H1 (cell line): ENCODE measurements at regions not wholly inside any gene's neighbourhood (a gene's known extent, or its start where the extent isn't known, plus 50 kb on each side); places are given as distances from the start of the nearest gene placed in this dataset.

ENCODE experiments used
- KDM1A ChIP-seq: fragments of 200-600, 300-600 bp; sonication (generic); IDR thresholded peaks from 2 replicates; pipeline ENCODE4 v1.7.1; 2016; ENCODE audit warnings: mild to moderate bottlenecking, low read length, borderline replicate concordance
- TAF1 ChIP-seq: IDR thresholded peaks from 2 replicates; pipeline ENCODE4 v1.6.1; 2011; ENCODE audit warnings: mild to moderate bottlenecking, low read depth, low read length
- TCF12 ChIP-seq: IDR thresholded peaks from 2 replicates; pipeline ENCODE4 v1.6.1; 2011; ENCODE audit warnings: low read depth, mild to moderate bottlenecking, low read length
- ZNF274 ChIP-seq: IDR thresholded peaks from 2 replicates; pipeline ENCODE4 v1.7.0; 2012; ENCODE audit warnings: low read length, borderline replicate concordance; ENCODE audit errors: extremely low read depth
- TF ChIP-seq, protein P1 (sequence below), 3 experiments: IDR thresholded peaks; 1 replicate in 2 of 3; 2 replicates in 1 of 3; pipeline versions ENCODE4 v1.5.1 to v1.6.1; 2011; ENCODE audit warnings: low read length in 3 of 3, mild to moderate bottlenecking in 3 of 3, inconsistent platforms in 2 of 3, low read depth in 1 of 3, moderate library complexity in 1 of 3; ENCODE audit not compliant: insufficient read depth in 1 of 3; ENCODE audit errors: control extremely low read depth in 1 of 3

DNA sequence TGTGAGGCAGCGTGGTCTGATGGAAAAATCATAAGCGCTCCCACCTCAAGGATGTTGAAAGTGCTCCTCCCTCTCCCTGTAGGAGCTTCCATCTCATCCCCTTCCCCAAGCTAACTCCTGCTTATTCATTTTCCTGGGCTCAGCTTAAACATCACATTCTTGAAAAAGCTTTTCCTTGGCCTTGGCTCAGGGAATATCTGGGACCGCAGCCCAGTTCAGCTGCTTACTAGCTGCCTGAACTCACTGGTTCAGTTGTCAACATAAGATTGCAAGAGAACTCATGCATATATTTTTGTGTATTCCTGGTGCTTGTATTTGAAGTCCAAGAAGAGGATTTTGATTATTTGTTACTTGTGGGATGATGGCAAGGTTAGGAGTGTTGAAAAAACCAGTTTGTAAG is 91.5 kb downstream of the UTP18 start:
- TF ChIP-seq, protein P1, sequence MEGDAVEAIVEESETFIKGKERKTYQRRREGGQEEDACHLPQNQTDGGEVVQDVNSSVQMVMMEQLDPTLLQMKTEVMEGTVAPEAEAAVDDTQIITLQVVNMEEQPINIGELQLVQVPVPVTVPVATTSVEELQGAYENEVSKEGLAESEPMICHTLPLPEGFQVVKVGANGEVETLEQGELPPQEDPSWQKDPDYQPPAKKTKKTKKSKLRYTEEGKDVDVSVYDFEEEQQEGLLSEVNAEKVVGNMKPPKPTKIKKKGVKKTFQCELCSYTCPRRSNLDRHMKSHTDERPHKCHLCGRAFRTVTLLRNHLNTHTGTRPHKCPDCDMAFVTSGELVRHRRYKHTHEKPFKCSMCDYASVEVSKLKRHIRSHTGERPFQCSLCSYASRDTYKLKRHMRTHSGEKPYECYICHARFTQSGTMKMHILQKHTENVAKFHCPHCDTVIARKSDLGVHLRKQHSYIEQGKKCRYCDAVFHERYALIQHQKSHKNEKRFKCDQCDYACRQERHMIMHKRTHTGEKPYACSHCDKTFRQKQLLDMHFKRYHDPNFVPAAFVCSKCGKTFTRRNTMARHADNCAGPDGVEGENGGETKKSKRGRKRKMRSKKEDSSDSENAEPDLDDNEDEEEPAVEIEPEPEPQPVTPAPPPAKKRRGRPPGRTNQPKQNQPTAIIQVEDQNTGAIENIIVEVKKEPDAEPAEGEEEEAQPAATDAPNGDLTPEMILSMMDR (IDR thresholded peaks at IDR 0.05; ENCODE audit: control extremely low read depth in 1 of 3, insufficient read depth in 1 of 3, low read depth in 1 of 3, low read length in 3 of 3) = no peak
- TF ChIP-seq ZNF274 = no peak
- TF ChIP-seq TAF1 = no peak
- TF ChIP-seq TCF12 = no peak
- no peak for TF ChIP-seq KDM1A
